Kasumi-1 (cell line): ENCODE measurements at regions not wholly inside any gene's neighbourhood (a gene's known extent, or its start where the extent isn't known, plus 50 kb on each side); places are given as distances from the start of the nearest gene placed in this dataset.
"Not testable (repeated sequence)": the region's sequence is repeated elsewhere in the genome, so short reads cannot be mapped to it uniquely, and the experiment has no call there.

Experiments
- DNase-seq, 2 experiments: peaks; one replicate each; lab custom pipeline; 2025; lab: John Stamatoyannopoulos, UW

GRCh38 chr3:102686792-102687191 is 252.0 kb downstream of the ZPLD1 start:
- DNase-seq, result no peak

GRCh38 chr3:102687851-102688555 is 253.2 kb downstream of the ZPLD1 start:
- DNase-seq, result no peak

GRCh38 chr3:102688556-102688930 is 253.7 kb downstream of the ZPLD1 start:
- DNase-seq, result no peak

- DNase-seq, result no peak
Measured at GRCh38 chr3:102691507-102691906, 256.7 kb downstream of the ZPLD1 start.

- no peak for DNase-seq
Measured at GRCh38 chr3:102699104-102699818, 264.4 kb downstream of the ZPLD1 start.

GRCh38 chr3:102699819-102700140 is 265.0 kb downstream of the ZPLD1 start:
- DNase-seq, result no peak

GRCh38 chr3:102712896-102713295 is 278.1 kb downstream of the ZPLD1 start:
- peak; percentile 4 to 24 for DNase-seq

- peak in 1 of 2 experiments; percentile 24 for DNase-seq
Measured at GRCh38 chr3:102714567-102714966, 279.8 kb downstream of the ZPLD1 start.

GRCh38 chr3:102715030-102715697 is 280.3 kb downstream of the ZPLD1 start:
- DNase-seq, result peak; percentile 77 to 86

- no peak for DNase-seq
Measured at GRCh38 chr3:102718651-102719050, 283.8 kb downstream of the ZPLD1 start.

- DNase-seq, result no peak
Measured at GRCh38 chr3:102722317-102722716, 287.5 kb downstream of the ZPLD1 start.

- no peak for DNase-seq
Measured at GRCh38 chr3:102727340-102727739, 292.5 kb downstream of the ZPLD1 start.

- not testable (repeated sequence) for DNase-seq
Measured at GRCh38 chr3:102732581-102732980, 297.8 kb downstream of the ZPLD1 start.

- DNase-seq, result no peak
Measured at GRCh38 chr3:102733791-102734563, 299.2 kb downstream of the ZPLD1 start.

- DNase-seq, result no peak
Measured at GRCh38 chr3:102735311-102735710, 300.5 kb downstream of the ZPLD1 start.

- no peak for DNase-seq
Measured at GRCh38 chr3:102736288-102736974, 301.6 kb downstream of the ZPLD1 start.

- no peak for DNase-seq
Measured at GRCh38 chr3:102736975-102737304, 302.1 kb downstream of the ZPLD1 start.

GRCh38 chr3:102737353-102737752 is 302.5 kb downstream of the ZPLD1 start:
- no peak for DNase-seq

- no peak for DNase-seq
Measured at GRCh38 chr3:102741105-102741504, 306.3 kb downstream of the ZPLD1 start.

GRCh38 chr3:102741694-102742093 is 306.9 kb downstream of the ZPLD1 start:
- DNase-seq, result no peak

- DNase-seq, result peak in 1 of 2 experiments; percentile 20
Measured at GRCh38 chr3:102745881-102746280, 311.1 kb downstream of the ZPLD1 start.

GRCh38 chr3:102747611-102748010 is 312.8 kb downstream of the ZPLD1 start:
- DNase-seq, result no peak
